ENCODE measurements at regions not wholly inside any gene's neighbourhood (a gene's known extent, or its start where the extent isn't known, plus 50 kb on each side); places are given as distances from the start of the nearest gene placed in this dataset.

DNA sequence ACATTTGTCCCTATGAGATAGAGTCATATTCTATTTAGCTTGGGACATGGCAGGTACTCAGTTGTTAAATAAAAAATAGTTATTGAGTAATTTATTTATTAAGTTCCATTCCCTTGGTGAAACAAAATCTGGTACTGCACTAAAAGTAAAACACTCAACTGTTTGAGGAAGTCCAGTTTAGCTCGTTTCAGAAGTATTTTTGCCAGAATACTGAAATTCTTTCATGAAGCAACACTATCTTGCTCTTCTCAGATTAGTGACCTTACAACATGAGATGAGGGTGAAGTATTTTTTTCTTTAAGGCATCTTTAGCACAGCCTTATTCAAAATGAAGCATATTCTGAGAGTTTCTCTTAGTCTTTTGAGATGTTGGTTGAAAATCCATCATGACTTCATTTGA, 106.0 kb downstream of the ZNF365 start:
- Histone ChIP-seq H2AFZ (ENCODE audit: low read length) (no peak overlapping the region), H4K8ac (replicated peaks; ENCODE audit: insufficient read length, low read depth, low read length) (no peak overlapping the region), H3K4ac (ENCODE audit: low read depth, low read length) (no peak overlapping the region), H4K20me1 (ENCODE audit: control insufficient read depth, insufficient read depth, insufficient read length) (no peaks in the 10 kb centered on the region), H3K18ac (ENCODE audit: insufficient read length, low read depth, low read length) (no peak overlapping the region), H3T11ph (ENCODE audit: low read length) (no peak overlapping the region), H3K56ac (ENCODE audit: insufficient read length, low read depth, low read length) (no peak overlapping the region), H3K79me1 (ENCODE audit: insufficient read depth, low read depth, low read length, poor library complexity, severe bottlenecking) (no peaks in the 10 kb centered on the region), H3K9ac (ENCODE audit: extremely low read depth, insufficient read length, low read length) (no peak overlapping the region), H3K4me1 (ENCODE audit: insufficient read depth, low read length) (no peaks in the 10 kb centered on the region), H2BK15ac (ENCODE audit: low read depth, low read length) (no peak overlapping the region), H3K27ac (ENCODE audit: insufficient read length, low read depth, low read length) (no peak overlapping the region), H3K14ac (ENCODE audit: insufficient read depth, low read length) (no peak overlapping the region), H2BK20ac (ENCODE audit: low read depth, low read length, poor library complexity, severe bottlenecking) (no peak overlapping the region), H3K79me2 (ENCODE audit: insufficient read depth, low read length) (no peaks in the 10 kb centered on the region), H2BK12ac (ENCODE audit: insufficient read length, low read depth, low read length) (no peak overlapping the region), H3K23me2 (ENCODE audit: insufficient read length, low read depth, low read length, poor library complexity, severe bottlenecking) (no peaks in the 10 kb centered on the region), H3K27me3 (ENCODE audit: insufficient read depth, low read length) (no peaks in the 10 kb centered on the region), H3K4me2 (ENCODE audit: insufficient read depth, insufficient read length, low read length) (no peak overlapping the region), H3K23ac (ENCODE audit: insufficient read length, low read depth, low read length) (no peak overlapping the region), H2BK120ac (ENCODE audit: low read depth, low read length, poor library complexity, severe bottlenecking) (no peak overlapping the region), H4K5ac (ENCODE audit: insufficient read length, low read depth, low read length) (no peak overlapping the region), H2AK5ac (ENCODE audit: insufficient read length, low read length) (no peak overlapping the region), H4K91ac (ENCODE audit: insufficient read length, low read depth, low read length) (no peak overlapping the region), H3K9me3 (ENCODE audit: control insufficient read depth, low read depth, low read length) (no peaks in the 10 kb centered on the region), H2BK5ac (ENCODE audit: insufficient read length, low read length) (no peak overlapping the region)
- no CpG with 5 or more reads among the region's 1 CpG for WGBS (ENCODE audit: extremely low coverage, insufficient read length, low lambda C conversion rate)
- Mint-ChIP-seq H3K27me3 (ENCODE audit: low read depth) (no peaks in the 10 kb centered on the region), H3K4me1 (peaks cover 2% of the 10 kb centered on the region in 2 experiments; a peak in 3 of 4 replicates), H3K36me3 (ENCODE audit: insufficient read depth in 1 of 3, low read depth in 3 of 3) (no peaks in the 10 kb centered on the region), H3K9me3 (peaks cover 0 to 3% of the 10 kb centered on the region in 2 experiments; a peak in 1 of 5 replicates), H3K27ac (no peak overlapping the region), H3K4me3 (no peak overlapping the region)
- TF ChIP-seq CTCF (conservative IDR thresholded peaks at IDR 0.05) = no peak
- no peak for DNase-seq

Measured in H9 (cell line).